ENCODE measurements at regions not wholly inside any gene's neighbourhood (a gene's known extent, or its start where the extent isn't known, plus 50 kb on each side); places are given as distances from the start of the nearest gene placed in this dataset.

DNA sequence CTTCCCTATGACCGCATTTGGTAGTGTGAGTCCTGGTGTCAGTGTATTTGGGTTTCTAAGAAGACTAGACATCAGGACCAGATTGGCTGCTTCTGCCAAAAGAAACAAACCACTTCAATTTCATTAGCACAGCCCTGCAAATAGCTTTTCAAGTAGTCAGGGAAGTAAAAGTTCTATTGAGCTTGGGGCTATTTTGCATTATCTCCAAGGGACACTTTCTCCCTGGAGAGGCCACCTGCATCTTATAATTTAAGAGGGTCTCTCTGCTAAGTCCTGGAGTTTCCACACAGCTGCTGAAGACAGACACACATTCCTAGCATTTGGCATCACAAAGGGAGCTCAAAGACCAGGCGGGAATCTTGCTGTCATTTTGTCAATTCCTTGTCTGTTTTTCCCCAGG, 141.2 kb downstream of the BMP2 start:
- Mint-ChIP-seq H3K4me3 (no peak overlapping the region), H3K36me3 (no peaks in the 10 kb centered on the region), H3K4me1 (no peaks in the 10 kb centered on the region), H3K27me3 (no peaks in the 10 kb centered on the region), H3K27ac (no peak overlapping the region), H3K9me3 (peaks cover 0 to 13% (median 2%) of the 10 kb centered on the region in 8 donors)
- ChIA-PET CTCF (ENCODE audit: partially characterized antibody) (interaction anchor here (1.3 kb wide), 1 partner anchor 10 kb away, joined by 3 read pairs; no protein-coding TSS in a partner anchor), POLR2A (ENCODE audit: partially characterized antibody) (no interaction called here)
- intact Hi-C loops (cut with micrococcal nuclease) = no loop called here
- Histone ChIP-seq H3K4me1 (ENCODE audit: insufficient read depth, low read length) (no peaks in the 10 kb centered on the region), H3K9me3 (ENCODE audit: control insufficient read depth in 1 of 2, low read length in 2 of 2) (peaks cover 0 to 3% of the 10 kb centered on the region in 2 donors), H3K4me3 (ENCODE audit: low read length in 2 of 2) (no peak overlapping the region), H3K27ac (ENCODE audit: low read depth, low read length) (no peak overlapping the region), H3K36me3 (ENCODE audit: insufficient read depth, low read length) (no peaks in the 10 kb centered on the region), H3K27me3 (ENCODE audit: insufficient read depth, low read length) (no peaks in the 10 kb centered on the region)
- no peak for DNase-seq

DNA sequence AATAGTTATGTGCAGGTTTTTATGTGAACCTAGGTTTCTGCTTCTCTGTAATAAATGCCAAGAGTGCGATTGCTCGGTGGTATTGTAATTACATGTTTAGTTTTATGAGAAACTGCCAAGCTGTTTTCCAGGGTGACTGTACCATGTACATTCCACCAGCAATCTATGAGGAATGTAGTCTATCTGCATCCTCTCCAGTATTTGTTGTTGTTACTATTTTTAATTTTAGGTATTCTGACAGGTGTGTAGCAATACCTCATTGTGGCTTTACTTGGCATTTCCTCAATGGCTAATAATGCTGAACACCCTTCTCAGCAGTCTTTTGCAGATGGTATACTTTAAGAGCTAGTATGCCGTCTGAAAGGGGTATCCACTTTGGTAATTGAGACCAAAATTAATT, 142.1 kb downstream of the BMP2 start:
- Mint-ChIP-seq H3K4me3 (no peak overlapping the region), H3K36me3 (no peaks in the 10 kb centered on the region), H3K27me3 (no peaks in the 10 kb centered on the region), H3K27ac (no peak overlapping the region), H3K9me3 (peaks cover 0 to 17% (median 3%) of the 10 kb centered on the region in 8 donors), H3K4me1 (no peaks in the 10 kb centered on the region)
- DNase-seq = no peak
- Histone ChIP-seq H3K9me3 (ENCODE audit: control insufficient read depth in 1 of 2, low read length in 2 of 2) (peaks cover 0 to 4% of the 10 kb centered on the region in 2 donors), H3K36me3 (ENCODE audit: insufficient read depth, low read length) (no peaks in the 10 kb centered on the region), H3K27ac (ENCODE audit: low read depth, low read length) (no peak overlapping the region), H3K27me3 (ENCODE audit: insufficient read depth, low read length) (no peaks in the 10 kb centered on the region), H3K4me1 (ENCODE audit: insufficient read depth, low read length) (no peaks in the 10 kb centered on the region), H3K4me3 (ENCODE audit: low read length in 2 of 2) (no peak overlapping the region)
- ChIA-PET CTCF (ENCODE audit: partially characterized antibody) (interaction anchor here (1.3 kb wide), 1 partner anchor 9 kb away, joined by 3 read pairs; no protein-coding TSS in a partner anchor), POLR2A (ENCODE audit: partially characterized antibody) (no interaction called here)
- intact Hi-C loops (cut with micrococcal nuclease) = no loop called here

DNA sequence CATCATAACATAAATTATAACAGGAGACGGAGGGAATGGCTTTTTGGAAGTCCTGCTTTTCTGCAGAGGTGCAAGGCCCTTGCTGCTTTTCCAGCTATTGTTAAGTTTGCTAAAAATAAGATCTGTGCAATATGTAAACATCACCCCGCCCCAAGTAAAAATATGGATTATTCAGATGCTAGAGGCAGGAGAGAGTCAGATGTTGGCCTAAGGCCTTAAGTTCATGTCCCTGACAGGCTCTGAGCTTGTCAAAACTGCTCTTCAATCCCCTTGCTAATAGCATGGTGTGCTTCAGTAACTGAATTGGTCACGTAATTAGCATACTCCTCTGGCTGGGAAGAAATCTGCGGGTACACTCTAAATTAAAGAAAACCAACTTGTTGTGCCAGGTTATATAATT, 147.5 kb downstream of the BMP2 start:
- H3K27me3 ChIP-seq (ENCODE audit: insufficient read depth, low read length) = no peaks in the 10 kb centered on the region
- Mint-ChIP-seq H3K4me3 (no peak overlapping the region), H3K36me3 (no peaks in the 10 kb centered on the region), H3K9me3 (peaks cover 2 to 23% (median 8%) of the 10 kb centered on the region in 8 donors), H3K27me3 (no peaks in the 10 kb centered on the region), H3K4me1 (no peaks in the 10 kb centered on the region), H3K27ac (no peak overlapping the region)
- intact Hi-C loops (cut with micrococcal nuclease) = no loop called here
- no peak overlapping the region for H3K27ac ChIP-seq (ENCODE audit: low read depth, low read length)
- no peak overlapping the region for H3K4me3 ChIP-seq (ENCODE audit: low read length in 2 of 2)
- DNase-seq = no peak
- CTCF ChIA-PET (ENCODE audit: partially characterized antibody) = no interaction called here
- POLR2A ChIA-PET (ENCODE audit: partially characterized antibody) = no interaction called here
- H3K4me1 ChIP-seq (ENCODE audit: insufficient read depth, low read length) = no peaks in the 10 kb centered on the region
- peaks cover 0 to 4% of the 10 kb centered on the region in 2 donors for H3K9me3 ChIP-seq (ENCODE audit: control insufficient read depth in 1 of 2, low read length in 2 of 2)
- no peaks in the 10 kb centered on the region for H3K36me3 ChIP-seq (ENCODE audit: insufficient read depth, low read length)

DNA sequence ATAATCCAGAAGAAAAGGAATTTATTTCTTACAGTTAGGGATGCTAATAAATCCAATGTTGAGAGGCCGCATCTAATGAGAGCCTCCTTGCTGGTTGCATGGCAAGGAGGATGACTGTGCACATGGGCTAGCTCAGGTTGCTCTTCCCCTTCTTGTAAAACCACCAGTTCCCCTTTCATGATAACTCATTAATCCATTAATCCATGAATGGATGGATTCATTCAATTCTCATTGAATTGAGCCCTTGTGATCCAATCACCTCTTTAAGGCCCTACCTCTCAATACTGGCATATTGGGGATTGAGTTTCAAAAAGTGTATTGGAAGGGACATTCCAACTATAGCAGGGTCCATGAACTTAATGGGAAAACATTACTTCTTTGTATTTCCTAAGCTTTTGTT, 149.5 kb downstream of the BMP2 start:
- POLR2A ChIA-PET (ENCODE audit: partially characterized antibody) = no interaction called here

DNA sequence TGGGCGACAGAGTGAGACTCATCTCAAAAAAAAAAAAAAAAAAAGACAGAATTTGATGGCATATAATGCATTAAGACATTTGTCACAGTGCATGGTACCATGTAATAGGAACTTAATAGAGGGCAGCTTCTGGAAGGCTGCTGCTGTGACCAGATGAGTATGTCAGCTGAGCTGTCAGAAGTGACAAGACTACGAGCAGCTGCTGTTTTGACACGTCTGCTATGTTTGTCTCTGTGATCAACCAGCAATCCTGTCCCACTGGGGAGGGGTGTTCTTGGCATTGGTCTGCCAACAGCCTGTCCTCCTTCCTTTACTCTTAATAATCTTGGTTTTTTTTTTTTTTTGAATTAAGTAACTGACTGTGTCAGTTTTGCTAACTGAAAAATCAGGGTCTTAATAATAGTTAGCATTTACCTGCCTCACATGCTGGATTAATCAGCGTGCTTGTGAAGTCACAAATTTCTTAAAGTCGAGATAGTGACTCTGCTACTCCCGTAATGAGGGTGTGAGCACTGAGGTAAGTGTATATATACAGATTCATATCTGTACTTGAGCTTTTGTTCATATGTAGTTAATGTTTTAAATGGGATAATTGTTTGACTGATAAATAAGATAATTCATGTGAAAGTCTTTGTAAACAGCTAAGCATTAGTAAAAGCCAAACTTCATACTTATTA, 152.4 kb downstream of the BMP2 start:
- H3K27me3 ChIP-seq (ENCODE audit: insufficient read depth, low read length) = no peaks in the 10 kb centered on the region
- no peak overlapping the region for H3K4me3 ChIP-seq (ENCODE audit: low read length in 2 of 2)
- no peaks in the 10 kb centered on the region for H3K9me3 ChIP-seq (ENCODE audit: control insufficient read depth in 1 of 2, low read length in 2 of 2)
- Mint-ChIP-seq H3K4me1 (no peaks in the 10 kb centered on the region), H3K36me3 (no peaks in the 10 kb centered on the region), H3K4me3 (no peak overlapping the region), H3K27me3 (no peaks in the 10 kb centered on the region), H3K9me3 (peaks cover 4 to 12% (median 9%) of the 10 kb centered on the region in 8 donors), H3K27ac (no peak overlapping the region)
- no peaks in the 10 kb centered on the region for H3K4me1 ChIP-seq (ENCODE audit: insufficient read depth, low read length)
- DNase-seq = no peak
- ChIA-PET POLR2A (ENCODE audit: partially characterized antibody) (no interaction called here), CTCF (ENCODE audit: partially characterized antibody) (no interaction called here)
- H3K27ac ChIP-seq (ENCODE audit: low read depth, low read length) = no peak overlapping the region
- intact Hi-C loops (cut with micrococcal nuclease) = no loop called here
- no peaks in the 10 kb centered on the region for H3K36me3 ChIP-seq (ENCODE audit: insufficient read depth, low read length)

More for the DNA sequence above, 149.5 kb downstream of the BMP2 start:
- Mint-ChIP-seq H3K4me3 (no peak overlapping the region), H3K27me3 (no peaks in the 10 kb centered on the region), H3K9me3 (peaks cover 3 to 23% (median 10%) of the 10 kb centered on the region in 8 donors), H3K36me3 (no peaks in the 10 kb centered on the region), H3K27ac (no peak overlapping the region), H3K4me1 (no peaks in the 10 kb centered on the region)
- intact Hi-C loops (cut with micrococcal nuclease) = no loop called here
- H3K4me1 ChIP-seq (ENCODE audit: insufficient read depth, low read length) = no peaks in the 10 kb centered on the region
- H3K9me3 ChIP-seq (ENCODE audit: control insufficient read depth in 1 of 2, low read length in 2 of 2) = peaks cover 0 to 4% of the 10 kb centered on the region in 2 donors
- H3K27ac ChIP-seq (ENCODE audit: low read depth, low read length) = no peak overlapping the region
- CTCF ChIA-PET (ENCODE audit: partially characterized antibody) = no interaction called here
- no peak overlapping the region for H3K4me3 ChIP-seq (ENCODE audit: low read length in 2 of 2)
- H3K36me3 ChIP-seq (ENCODE audit: insufficient read depth, low read length) = no peaks in the 10 kb centered on the region
- no peaks in the 10 kb centered on the region for H3K27me3 ChIP-seq (ENCODE audit: insufficient read depth, low read length)
- DNase-seq = no peak

DNA sequence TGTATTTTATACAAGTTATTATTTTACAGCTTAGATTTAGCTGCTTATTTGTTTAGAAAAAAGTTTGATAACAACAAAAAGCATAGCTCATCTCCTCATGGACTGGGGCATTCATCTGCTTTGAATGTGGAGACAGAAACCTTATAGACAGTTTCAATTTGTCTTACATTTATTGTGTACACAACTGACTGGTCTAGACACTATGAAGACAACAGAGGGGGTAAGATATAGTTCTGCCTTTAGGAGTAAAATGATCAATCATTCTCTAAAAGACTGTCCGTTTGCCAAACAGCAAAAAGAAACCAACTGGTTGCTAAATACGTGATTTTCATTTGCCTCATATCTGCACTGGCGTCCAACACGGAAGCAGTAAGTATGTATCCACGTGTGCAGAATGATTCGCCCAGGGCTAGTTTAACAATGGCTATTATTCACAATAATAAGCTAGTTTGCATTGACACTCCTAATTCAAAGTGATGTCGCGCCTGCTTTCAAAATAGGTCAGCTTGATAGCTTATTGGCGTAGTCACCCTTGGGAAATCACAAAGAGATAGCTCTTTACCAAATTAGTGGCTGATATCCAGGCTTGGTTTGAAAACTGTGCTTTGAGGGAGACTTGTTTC, 153.6 kb downstream of the BMP2 start:
- Histone ChIP-seq H3K36me3 (ENCODE audit: insufficient read depth, low read length) (no peaks in the 10 kb centered on the region), H3K9me3 (ENCODE audit: control insufficient read depth in 1 of 2, low read length in 2 of 2) (no peaks in the 10 kb centered on the region), H3K4me3 (ENCODE audit: low read length in 2 of 2) (no peak overlapping the region), H3K27me3 (ENCODE audit: insufficient read depth, low read length) (no peaks in the 10 kb centered on the region), H3K4me1 (ENCODE audit: insufficient read depth, low read length) (no peaks in the 10 kb centered on the region), H3K27ac (ENCODE audit: low read depth, low read length) (no peak overlapping the region)
- H3K9me3 Mint-ChIP-seq = peaks cover 4 to 14% (median 8%) of the 10 kb centered on the region in 8 donors
- H3K4me3 Mint-ChIP-seq = no peak overlapping the region
- POLR2A ChIA-PET (ENCODE audit: partially characterized antibody) = no interaction called here
- H3K27me3 Mint-ChIP-seq = no peaks in the 10 kb centered on the region
- CTCF ChIA-PET (ENCODE audit: partially characterized antibody) = no interaction called here
- no peak overlapping the region for H3K27ac Mint-ChIP-seq
- intact Hi-C loops (cut with micrococcal nuclease) = no loop called here
- no peaks in the 10 kb centered on the region for H3K36me3 Mint-ChIP-seq
- no peaks in the 10 kb centered on the region for H3K4me1 Mint-ChIP-seq
- DNase-seq = no peak

DNA sequence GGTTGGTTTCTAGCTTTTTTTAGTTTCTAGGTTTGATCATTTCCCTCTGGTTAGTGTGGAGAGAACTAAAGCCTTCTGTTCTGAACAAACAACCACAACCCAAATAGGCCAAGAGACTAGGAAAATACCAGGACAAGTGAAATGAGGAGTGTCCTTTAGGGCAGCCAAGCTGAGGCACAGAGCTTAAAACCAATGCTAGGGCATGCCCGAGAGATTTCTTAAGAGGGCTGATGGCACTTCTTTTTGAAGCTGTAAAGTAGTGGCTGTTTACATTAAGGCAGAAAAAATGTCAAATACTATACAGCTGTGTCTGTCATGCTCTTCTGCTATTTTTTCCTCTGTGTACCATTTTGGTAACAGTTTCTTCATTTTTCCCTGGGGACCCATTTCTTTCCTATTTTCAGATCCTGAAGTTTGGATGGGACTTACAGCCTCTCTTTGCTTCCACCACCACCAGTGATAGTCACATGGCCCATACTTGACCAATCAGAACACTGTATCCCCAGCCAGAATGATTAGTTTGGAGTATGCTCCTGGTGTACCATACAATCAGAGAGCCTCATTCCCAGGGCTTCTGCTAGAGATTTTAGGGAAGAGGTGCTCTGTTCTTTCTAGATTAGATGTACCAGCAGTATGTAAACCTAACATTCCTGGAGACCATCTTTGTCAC, 154.4 kb downstream of the BMP2 start:
- ChIA-PET CTCF (ENCODE audit: partially characterized antibody) (no interaction called here), POLR2A (ENCODE audit: partially characterized antibody) (no interaction called here)
- intact Hi-C loops (cut with micrococcal nuclease) = no loop called here

More for the DNA sequence above, 154.4 kb downstream of the BMP2 start:
- H3K36me3 Mint-ChIP-seq = no peaks in the 10 kb centered on the region
- H3K4me1 ChIP-seq (ENCODE audit: insufficient read depth, low read length) = no peaks in the 10 kb centered on the region
- no peaks in the 10 kb centered on the region for H3K27me3 ChIP-seq (ENCODE audit: insufficient read depth, low read length)
- H3K4me3 Mint-ChIP-seq = no peak overlapping the region
- DNase-seq = no peak
- H3K9me3 ChIP-seq (ENCODE audit: control insufficient read depth in 1 of 2, low read length in 2 of 2) = no peaks in the 10 kb centered on the region
- H3K27ac ChIP-seq (ENCODE audit: low read depth, low read length) = no peak overlapping the region
- no peak overlapping the region for H3K27ac Mint-ChIP-seq
- H3K36me3 ChIP-seq (ENCODE audit: insufficient read depth, low read length) = no peaks in the 10 kb centered on the region
- H3K9me3 Mint-ChIP-seq = peaks cover 4 to 19% (median 6%) of the 10 kb centered on the region in 8 donors
- no peak overlapping the region for H3K4me3 ChIP-seq (ENCODE audit: low read length in 2 of 2)
- no peaks in the 10 kb centered on the region for H3K4me1 Mint-ChIP-seq
- no peaks in the 10 kb centered on the region for H3K27me3 Mint-ChIP-seq
